ENCODE measurements at regions not wholly inside any gene's neighbourhood (a gene's known extent, or its start where the extent isn't known, plus 50 kb on each side); places are given as distances from the start of the nearest gene placed in this dataset.

DNA sequence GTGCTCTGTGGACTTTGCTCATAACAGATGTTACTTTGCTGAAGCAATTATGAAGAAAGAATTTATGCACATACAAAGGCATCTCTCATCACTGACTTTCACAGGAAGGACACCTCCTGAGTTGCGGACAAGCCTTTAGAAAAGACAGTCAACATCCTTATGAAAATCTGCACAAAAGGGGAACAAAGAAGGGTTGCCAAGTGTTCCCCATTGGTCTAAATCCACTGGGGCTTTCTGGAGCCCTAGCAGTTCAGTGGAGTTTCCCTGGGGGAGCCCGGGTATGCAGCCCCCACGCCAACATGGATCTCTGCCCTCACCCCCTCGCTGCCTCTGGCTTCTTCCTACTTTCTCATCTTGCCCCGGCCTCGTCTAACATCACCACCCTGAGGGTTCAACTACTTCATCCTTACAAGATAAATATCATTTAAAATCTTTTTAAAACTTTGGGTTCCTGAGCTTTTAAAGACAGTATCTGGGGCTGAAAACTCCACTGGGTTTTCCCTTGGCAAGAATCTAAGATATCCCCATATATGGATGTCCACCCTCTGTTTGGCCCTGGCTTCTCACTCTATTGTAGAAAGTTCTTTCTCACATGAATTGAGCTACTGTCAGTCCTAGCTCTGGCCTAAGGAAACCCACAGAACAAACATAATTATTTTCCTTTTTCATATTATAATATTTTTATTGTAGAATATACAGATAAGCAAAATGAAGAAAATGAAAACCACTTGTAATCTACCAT is 207.9 kb upstream of the RGMA start:
- no peak for DNase-seq

DNA sequence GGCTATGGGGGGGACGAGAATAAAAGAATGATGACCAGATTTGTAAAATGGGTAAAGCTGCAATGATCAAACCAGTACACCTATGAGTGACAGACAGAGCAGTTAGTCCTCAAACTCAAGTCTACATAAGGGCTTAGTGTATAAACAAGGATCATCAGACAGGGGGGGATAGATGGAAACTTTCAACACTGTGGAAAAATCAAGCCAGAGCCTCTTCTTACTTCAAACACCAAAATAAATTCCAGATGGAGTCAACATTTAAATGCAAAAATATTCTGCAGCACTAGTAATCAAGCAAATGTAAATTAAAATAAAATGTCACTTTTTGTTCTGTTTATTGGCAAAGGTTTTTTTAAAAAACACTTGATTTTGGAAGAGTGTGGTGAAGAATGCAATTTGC is 205.9 kb upstream of the RGMA start:
- DNase-seq = no peak

DNA sequence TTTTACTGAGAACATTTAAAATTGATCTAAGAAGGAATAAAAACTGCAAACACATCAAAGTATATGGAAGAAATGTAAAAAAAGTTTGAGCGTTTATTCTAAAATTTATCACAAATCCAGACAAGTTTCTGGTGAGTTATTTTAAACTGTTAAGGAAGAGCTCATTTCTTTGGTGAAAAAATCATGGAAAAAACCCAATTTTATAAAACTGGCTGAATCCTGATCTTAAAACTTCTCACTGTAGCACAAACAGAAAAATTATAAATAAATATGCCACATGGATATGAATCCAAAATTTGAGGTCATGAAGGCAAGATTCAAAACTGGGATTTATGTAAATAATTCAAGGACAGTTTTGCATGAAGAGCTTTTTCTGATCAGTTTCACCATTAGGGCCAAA is 205.1 kb upstream of the RGMA start:
- DNase-seq = no peak

DNA sequence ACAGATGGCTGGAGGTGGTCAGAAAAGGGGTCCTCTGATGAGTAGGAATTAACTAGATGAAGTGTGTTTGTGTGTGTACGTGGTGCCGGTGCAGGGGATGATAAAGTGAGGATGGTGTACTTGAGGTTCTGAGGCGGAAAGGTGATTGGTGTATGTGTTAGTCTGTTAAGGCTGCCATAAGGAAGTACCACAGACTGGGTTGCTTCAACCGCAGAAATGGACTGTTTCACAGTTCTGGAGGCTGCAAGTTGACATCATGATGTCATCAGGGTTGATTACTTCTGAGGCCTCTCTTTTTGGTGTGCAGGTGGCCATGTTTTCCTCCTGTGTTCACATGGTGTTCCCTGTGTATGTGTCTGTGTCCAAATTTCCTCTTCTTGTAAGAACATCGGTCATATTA is 202.4 kb upstream of the RGMA start:
- no peak for DNase-seq

DNA sequence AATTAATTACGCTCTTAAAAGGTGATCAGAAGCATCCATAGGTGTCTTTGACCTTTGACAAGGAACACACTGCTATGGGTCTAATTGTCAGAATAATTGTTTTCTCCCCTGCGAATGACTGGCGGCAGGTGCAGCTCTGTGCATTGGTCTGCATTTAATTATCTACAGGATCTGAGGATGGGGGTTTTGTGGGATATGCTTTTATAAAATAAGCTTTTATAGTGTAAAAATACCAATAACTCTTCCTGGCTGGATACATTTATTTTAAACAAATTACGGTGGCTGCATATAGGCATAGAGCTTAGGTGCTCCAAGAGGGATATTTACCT is 201.6 kb upstream of the RGMA start:
- DNase-seq = no peak

DNA sequence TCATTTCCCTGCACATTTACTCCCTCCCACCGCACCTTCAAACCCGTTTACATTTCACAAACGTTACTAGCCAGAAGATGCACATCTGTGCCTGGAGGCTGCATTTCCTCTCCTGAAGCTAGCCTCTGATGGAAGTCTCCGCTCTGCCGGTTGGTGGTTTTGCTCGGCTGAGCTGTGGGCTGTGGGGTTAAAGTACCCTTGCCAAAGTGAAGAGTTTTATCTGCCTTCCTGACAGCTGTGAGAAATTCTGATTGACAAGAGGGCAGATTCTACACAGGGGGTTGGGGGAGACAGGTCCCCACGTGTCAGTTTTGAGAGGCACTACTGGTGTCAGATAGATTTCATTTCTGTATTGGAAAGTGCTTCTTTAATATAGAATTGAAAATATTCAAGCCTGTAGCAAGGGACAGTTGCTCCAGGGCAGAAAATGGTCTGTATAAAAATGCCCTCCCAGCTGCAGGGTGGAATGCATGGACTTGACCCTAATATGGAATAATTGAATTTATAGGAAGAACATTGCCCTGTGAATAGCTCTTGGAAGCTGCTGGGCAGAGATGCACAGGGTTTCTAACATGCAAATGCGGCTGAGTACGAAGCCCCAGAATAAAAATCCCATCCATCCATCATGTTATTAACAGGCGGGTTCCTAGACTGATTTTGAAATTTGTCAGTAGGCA is 201.1 kb upstream of the RGMA start:
- no peak for DNase-seq

DNA sequence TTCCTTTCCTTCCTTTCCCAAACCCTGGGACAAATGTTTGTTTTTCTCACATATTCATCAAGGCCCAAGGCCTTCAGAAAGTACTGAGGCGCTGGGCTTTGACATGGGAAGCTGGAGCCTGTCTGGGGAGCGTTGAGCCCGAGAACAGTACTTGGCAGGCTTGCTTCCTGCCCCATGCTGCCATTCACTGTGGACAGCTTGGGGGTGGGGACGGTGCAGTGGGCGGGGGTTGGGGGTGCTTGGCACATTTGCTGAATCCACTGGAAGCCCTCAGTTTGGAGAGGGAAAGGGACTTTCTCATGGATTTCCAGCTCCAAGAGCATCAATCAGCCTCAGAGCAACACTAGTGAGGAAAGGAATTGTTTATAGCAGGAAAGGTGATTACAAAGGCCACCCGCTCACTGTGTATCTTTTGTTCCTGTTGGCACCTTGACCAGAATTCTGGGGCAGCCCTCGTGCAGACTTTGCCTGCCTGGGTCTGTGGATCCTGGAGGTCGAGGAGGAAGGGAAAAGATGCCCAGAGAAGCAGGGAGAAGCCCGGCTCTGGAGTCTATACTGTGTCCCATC is 199.8 kb upstream of the RGMA start:
- no peak for DNase-seq

DNA sequence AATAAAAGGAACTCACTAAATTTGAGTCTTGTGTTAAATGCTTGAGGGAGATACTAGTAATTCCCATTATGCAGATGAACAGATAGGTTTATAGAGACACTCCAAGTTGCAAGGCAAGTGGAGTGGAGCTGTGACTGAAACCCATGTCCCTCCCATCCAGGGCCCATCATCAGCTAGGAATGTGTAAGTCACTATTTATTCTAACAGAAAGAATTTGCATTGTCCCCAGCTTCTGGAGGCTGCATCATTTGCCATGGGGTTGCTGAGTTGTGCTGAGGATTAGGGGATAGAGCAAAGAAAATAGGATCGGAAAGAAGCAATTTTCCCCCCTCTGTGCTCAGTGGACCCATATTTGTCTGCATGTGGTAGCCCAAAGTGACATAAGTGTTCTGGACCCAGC is 197.4 kb upstream of the RGMA start:
- DNase-seq = no peak

DNA sequence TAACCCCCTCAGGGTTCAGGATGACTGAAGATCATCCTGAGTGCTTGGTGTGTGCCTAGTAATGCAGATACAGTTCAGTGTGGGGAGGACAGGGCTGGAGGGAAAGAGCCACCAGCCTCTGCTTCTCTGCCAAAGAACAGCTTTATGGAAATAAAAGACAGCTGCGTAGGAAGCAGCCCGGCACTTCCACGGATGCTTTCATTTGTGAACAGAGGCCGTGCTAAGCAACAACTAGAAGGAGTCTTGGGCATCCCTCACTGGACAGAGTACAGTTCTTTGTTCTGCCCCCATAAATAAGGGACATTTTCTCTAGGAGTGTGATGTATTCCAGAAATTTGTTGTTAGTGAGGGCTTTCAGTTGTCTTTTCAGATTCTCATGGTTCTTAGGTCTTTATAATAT is 194.8 kb upstream of the RGMA start:
- DNase-seq = no peak

DNA sequence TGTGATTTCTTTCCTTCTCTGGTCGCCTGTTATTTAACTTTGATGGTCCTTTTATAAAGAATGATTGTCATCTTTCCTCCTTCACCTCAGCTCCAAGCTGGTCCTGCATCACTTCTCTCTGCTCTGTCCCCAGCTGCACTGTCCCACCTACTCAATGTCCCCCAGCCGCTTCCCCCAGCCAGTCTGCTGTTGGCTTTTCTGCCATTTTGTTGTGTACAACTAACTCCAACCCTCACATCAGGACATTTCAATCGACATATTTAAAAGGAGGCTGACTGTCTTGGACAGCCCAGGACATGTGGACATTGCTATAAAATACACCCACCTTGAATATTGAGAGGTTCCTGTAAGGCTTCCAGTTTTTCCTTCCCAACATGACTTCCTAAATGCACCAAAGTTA is 193.8 kb upstream of the RGMA start:
- no peak for DNase-seq

DNA sequence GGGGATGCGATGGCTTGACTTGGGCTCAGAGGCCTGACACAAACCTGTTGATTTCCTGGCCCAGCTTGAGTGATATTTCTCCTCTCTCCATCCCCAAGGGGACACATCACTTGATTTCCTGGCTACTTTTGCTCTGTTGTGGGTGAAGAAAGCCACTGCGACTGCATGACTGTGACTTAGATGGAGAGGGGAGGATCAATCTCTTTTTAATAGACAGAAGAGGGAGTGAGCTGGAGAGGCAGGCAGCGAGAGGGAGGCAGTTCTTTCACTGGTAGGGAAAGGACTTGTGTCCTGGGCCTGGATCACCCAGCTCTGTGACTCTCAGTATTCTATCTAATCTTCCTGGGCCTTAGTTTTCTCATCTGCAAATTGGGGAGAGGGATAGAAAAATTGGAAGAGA is 189.8 kb upstream of the RGMA start:
- DNase-seq = no peak

DNA sequence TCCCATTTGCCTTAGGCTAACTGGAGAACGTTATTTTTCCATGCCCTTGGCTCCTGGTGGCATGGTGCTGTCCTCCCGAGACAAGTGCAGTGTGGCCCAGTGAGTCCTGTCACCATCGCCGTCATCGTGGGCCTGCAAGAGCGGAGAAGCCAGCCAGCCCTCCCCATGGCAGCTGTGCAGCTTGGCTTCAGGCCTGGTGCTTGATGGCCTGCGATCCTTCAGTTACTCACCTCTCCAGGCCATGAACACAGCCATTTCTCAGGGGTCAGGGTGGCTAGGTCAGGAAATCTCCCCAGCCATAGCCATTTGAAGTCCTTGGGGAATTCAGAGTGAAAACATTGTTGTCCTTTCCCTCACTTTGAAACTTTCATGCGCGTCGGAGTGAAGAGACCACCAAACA is 189.0 kb upstream of the RGMA start:
- DNase-seq = no peak

DNA sequence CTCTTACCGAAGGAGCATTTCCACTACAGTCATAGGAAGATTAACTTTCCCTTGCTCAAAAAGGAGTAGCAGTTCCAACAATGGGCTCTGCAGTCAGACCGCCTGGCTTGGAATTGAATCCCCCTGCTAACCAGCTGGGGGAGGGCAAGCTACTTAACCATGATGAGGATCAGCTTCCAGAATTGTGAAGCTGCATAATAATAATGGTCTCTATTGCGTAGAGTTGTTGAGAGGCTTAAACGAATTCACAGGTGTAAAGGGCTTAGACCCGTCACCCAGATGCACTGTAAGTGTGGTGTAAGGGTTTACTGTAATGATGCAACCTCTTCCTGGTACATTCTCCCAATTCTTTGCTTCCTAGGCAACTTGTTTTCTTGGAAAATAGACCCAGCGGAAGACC is 185.2 kb upstream of the RGMA start:
- no peak for DNase-seq

DNA sequence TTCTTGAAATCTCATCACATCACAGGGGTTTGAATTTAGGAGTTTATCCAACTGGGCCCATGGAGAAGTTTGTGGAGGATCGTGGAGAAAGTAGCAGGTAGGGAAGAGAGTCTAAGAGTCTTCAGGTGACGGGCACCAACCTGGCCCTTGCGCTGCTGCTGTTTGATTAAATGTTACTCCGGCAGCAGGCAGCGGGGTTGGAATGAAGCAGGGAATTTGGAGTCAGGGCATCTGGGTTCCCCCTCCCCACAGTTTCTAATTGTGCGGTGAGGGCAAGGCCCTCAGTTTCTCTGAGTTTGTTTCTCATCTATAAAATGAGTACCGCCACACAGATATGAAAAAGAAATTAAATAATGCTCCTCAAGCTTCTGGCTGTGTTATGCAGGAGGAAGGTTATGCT is 182.9 kb upstream of the RGMA start:
- no peak for DNase-seq

DNA sequence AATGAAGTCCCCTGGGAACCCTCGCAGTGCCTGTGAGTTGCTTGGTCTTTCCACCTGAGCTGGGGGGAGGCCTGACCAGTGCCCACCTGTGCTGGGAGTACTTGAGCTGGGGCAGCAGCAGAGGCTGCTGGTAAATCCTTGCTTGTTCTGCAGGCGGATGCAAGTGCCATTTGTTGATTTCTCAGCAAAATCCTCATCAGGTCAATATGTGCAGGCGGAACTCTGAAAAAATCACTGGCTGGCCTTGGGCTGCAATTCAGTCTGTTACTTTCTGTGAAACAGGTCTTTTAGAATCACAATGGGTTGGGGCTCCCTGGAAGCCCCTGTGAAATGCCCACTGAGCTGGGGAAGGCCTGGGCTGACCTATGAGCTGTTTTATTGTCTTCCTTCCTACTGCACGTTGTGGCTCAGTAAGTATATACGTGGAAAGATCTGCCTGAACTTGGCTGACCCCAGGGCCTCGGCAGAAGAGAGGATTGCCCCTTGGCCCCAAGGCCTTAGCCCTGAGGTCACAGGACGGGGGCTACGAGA is 182.0 kb upstream of the RGMA start:
- no peak for DNase-seq

DNA sequence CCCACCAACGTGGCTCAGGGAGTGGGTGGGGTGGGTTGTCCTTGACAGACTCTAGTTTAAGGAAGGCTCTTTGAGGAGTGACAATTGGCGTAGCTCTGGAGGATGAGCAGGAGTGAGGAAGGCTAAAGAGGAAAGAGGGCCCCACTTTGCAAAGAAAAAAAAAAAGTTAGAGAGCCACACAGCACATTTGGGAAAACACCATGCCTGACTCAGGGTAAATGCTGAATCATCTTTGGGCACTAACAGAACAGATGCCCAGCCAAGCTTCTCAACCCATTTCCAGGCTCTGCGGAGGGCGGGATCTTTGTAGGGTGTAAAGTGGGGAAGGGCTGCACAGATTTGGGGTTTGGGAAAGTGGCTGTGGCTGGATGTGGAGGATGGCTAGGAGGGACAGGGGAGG is 179.1 kb upstream of the RGMA start:
- no peak for DNase-seq

DNA sequence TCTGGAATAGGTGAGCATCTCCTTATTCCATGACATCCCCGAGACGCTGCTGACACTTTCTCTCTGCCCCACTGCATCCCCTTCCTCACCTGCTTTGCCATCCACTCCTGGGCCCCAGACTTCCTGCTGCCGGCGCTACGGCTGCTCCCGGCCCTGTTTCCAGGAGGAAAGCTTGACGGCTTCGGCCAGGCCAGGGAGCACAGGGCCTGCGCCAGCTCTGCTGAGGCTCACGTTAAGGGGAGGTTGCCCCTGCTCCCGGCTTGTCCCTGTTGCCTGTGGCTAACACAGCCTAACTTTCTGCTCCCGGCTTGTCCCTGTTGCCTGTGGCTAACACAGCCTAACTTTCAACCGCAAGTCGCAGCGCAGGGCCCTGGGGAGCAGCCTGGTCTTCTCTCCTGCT is 177.3 kb upstream of the RGMA start:
- no peak for DNase-seq

DNA sequence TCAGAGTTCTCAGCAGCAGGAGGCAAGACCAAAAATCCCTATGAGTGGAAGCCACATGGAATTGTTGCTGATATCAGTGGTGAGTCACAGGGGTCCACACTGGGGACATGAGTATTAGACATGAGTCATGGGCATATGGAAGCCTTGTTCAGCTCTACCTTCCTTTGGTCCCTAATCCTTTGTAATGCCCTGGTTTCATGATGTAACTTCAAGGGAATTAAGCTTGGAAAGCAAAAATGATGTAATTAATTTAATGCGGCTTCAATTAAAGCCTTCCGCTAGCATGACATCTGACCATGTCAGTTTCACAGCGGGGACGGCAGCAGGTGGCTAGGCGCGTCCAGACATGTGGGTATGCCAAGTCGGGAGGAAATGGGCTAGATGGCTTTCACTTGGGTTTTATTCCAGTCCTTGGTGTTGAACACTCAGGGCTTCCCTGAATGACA is 176.1 kb upstream of the RGMA start:
- no peak for DNase-seq

DNA sequence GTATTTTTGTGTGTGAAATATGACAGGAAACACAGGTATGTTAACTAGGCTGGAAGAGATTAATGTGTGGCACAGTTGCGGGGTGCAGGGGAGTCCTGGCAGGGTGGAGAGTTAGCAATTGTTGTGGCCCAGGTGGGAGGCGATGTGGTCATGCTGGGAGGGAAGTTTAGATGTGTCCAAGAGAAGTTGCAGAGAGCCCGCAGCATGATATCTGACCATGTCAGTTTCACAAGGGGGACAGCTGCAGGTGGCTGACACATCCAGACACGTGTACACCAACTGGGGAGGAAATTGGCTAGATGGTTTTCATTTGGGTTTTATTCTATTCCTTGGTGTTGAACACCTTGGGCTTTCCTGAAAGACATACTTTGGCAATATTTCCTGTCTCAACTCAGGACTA is 172.8 kb upstream of the RGMA start:
- DNase-seq = no peak

DNA sequence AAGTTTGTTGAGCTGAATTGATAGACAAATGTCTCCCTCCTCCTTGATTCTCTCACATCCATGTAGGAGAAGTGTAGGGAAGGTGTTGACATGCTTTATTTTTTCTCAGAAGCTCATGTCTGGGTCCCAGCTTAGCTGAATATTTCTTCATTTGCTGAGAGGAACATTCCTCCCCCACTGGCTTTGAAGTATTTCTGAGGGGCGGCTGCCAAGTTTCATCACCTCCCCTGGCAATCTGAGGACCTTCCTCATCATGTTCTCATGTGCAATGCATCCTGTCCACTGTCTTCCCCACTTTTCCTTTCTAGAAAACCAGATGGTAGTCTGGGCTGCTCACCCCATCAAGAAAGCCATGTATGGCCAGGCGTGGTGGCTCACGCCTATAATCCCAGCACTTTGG is 168.9 kb upstream of the RGMA start:
- DNase-seq = no peak

DNA sequence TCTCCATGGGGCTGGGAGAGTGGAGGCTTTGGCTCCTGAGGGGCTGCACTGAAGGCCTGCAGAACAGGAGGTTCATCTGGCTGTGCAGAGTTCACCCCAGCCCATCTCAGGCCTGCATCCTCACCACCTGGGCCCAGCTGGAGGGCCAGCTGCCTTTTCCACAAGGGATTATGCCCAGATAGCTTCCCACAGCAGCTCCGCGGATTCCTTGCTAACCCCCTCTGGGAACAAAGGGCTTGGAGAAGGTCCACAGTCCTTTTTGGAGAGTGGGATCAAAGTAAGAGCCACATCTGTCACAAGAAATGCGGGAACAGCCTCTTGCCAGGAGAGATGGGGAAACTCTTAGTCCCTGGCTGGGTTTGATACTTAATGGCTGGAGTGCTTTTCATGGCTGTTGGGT is 164.7 kb upstream of the RGMA start:
- no peak for DNase-seq

DNA sequence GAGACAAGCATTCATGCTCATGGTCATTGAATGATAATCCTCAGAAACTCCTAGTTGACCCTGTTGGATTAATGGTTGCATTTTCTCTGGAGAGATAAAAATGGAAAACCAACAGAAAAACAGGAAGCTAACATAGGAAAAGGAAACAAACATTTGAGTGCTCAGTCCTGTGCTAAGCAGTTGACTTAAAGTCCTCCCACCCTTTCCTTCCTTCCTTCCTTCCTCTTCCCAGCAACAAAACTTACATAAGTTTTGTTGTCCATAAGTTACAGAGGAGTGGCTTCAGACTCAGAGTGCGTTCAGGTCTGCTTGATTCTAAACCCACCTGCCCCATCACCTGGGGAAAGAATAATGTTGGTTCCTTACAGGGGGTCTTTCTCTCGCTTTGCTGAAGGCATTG is 163.8 kb upstream of the RGMA start:
- no peak for DNase-seq

DNA sequence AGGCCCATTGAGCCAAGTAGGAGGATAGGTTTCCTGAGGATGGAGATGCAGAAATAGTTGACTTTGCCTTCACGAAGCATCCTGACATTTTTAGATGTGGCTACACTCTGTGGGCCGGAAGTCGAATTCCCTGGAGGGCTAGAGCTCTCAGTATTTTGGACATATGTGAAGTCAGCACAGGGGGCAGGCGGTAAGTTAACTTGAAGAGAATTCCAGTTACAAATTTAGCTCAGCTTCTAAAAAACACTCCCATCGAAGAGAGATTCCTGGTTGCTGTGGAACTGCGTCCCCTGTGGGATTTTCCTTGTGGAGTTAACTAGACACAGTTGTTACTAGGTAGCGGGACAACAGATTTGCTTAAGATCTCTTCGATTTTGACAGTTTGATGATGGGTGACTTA is 161.9 kb upstream of the RGMA start:
- DNase-seq = no peak

DNA sequence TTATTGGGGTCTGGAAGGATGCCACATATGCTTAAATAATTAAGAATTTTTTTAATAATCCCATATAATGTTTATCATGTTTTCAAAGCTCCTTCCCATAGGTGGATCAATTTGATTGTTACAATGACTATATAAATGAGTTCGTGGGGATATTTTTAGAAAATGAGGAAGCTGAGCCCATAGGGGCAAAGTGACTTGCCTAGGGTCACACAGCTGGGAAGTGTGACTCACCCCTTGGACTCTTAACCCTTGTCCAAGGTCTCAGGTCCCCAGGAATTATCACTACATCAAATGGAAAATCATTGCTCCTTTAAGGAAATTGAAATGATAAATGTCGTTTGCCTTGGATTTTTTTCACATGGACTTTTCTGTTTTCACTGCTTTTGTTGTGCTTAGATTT is 161.2 kb upstream of the RGMA start:
- no peak for DNase-seq

DNA sequence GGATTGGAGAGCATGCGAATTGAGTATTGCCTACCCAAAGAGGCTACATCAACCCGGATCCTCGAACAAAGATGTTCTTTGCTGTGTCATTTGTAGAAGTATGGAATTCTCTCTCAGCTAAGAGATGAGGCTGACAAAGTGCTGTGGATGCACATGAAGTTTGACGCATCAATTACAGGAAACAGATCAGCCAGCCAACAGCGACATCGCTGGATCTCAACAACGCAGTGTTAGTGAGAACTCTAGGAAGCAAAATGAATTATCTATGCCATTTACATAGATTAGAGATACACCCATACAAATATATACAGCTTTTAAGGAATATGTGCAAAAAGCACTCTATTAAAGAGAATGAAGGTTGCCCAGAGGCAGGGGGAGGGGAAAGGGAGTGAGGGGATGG is 160.6 kb upstream of the RGMA start:
- DNase-seq = no peak
